ENCODE measurements at regions not wholly inside any gene's neighbourhood (a gene's known extent, or its start where the extent isn't known, plus 50 kb on each side); places are given as distances from the start of the nearest gene placed in this dataset.

DNA sequence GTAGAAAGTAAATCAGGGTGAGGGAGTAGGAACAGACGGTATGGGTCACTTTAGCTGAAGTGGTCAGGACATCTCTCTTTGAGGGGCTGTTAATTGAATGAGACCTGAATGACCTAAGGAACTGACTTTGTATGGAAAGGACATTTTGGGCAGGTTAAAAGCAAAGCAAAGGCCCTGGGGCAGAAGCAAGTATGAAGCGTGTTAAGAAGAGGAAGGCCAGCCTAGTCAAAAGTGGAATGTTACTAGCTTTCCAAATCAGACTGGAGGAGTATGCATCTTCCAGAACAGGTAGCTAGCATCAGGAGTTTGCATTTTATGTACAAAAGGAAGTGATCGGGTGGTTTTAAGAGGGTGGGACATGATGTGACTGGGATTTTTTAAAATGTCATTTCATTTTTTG is 70.9 kb upstream of the PCGF5 start:
- DNase-seq = no peak

- no peak for DNase-seq
These were observed 69.8 kb upstream of the PCGF5 start for GRCh38 chr10:91150631-91151030.

DNA sequence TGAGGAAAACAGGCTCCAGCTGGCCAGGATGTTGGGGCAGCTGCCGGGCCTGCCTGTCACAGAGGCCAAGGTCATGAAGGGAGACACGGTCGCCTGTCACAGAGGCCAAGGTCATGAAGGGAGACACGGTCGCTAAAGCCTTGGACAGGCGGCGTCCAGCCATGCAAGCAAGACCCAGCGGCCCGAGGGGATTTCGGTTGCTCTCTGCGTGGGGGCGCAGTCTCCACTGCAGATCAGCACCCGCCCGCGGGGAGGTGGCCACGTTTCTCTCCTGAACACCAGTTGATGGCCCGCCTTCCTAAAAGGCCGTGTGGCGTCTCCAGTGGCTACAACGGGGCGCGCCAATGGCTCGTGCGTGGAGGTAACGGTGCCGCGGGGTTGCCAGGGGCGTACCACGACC is 67.0 kb upstream of the PCGF5 start:
- DNase-seq = no peak

DNA sequence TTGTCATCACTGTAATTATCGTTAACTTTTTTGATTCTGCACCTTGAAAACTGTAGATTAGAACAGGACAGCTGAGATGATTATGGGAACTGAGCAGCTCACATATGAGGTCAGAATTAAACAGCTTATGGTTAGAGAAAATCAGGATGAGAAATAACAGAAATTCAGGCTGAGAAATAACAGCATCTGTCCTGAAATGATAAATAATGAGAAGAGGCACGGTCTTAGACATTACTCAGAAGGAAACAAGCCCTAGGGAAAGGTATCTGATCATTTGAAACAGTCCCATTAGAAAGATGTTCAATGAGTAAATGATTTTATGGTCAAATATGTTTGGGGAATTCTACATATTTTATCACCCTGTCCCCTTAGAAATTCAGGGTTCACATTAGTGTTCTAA is 65.6 kb upstream of the PCGF5 start:
- no peak for DNase-seq

GRCh38 chr10:91156196-91156595 is 64.3 kb upstream of the PCGF5 start:
- no peak for DNase-seq

- no peak for DNase-seq
These were observed 61.1 kb upstream of the PCGF5 start for GRCh38 chr10:91159254-91159783.

GRCh38 chr10:91162050-91162494 is 58.4 kb upstream of the PCGF5 start:
- peak; percentile 67 for DNase-seq

- peak; percentile 91 for DNase-seq
These were observed 57.8 kb upstream of the PCGF5 start for GRCh38 chr10:91162495-91163268.

DNA sequence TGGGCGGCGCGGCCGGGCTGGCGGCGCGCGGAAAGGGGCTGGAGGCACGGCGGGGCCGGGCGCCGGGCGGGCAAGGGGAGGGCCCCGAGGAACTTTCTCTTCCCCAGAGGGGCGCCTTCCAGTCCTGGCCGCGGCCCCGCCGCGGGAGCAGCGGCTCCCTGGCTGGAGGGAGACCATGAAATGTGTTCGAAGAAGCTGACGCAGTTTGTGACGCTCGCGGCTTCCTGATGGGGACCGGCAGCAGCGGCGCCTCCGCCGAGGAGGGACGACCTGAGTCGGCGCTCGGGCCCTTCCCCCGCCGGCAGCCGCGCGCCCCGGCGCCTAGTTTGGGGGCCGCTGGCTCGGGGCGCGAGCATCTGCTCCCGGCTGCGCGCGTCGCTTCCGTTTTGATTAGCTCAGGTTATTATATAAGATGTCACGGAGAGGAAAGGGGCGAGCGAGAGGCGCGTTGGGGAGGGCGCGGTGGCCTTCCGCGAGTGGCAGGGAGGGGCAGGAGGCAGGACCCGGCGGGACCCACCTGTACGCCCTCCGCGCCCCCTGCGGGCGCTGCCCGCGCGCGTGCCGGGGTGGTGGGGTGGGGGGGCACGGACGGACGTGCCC is 57.1 kb upstream of the PCGF5 start:
- peak; percentile 90 for DNase-seq

DNA sequence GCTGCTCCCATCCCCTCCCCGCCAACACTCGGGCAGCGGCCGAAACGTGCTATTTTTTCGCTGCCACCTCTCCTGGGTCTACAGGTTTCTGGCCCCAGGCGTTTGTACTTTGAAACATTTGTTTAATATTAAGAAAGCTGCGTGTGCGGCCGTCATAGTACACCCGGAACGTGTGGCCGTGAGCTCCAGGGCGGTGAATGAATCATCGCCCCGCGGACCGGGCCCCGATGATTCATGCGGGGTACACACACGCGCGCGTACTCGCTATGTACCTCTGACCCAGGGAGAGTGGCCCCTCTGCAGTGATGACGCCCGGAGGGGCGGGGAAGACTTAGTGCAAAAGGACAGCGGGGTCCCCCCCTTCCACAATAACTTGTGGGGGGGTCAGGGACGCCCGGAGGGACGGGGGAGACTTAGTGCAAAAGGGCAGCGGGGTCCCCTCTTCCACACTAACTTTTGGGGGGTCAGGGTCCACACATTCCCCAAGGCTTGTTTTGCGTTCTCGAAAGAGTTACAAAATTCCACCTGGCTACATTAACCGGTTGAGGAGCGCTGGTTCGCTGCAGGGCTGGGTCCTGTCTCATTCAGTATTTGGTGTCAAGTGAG is 56.5 kb upstream of the PCGF5 start:
- DNase-seq = peak; percentile 91

DNA sequence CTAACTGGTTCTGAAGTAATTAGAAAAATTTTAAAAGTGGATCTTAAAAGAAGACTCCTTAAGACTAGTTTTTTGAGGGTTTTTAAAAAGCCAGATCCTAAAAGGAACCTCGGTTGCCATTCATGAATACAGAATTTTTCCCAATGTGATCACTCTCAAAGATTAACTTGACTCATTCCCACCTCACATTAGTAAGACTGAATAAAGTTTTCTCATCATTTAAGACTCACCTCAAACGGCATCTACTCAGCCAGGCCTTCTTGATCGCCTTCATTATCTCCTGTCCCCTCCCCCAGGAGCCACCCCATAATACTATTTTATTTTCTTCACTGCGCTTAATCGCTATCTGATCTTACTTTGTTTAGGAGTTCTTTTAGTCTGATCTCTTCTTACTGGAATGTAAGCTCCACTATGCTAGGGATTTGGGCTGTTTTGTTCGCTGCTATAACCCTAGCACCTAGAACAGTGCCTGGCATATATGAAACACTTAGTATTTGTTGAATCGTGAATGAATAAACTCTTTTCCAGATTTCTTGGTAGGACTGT is 55.9 kb upstream of the PCGF5 start:
- no peak for DNase-seq

DNA sequence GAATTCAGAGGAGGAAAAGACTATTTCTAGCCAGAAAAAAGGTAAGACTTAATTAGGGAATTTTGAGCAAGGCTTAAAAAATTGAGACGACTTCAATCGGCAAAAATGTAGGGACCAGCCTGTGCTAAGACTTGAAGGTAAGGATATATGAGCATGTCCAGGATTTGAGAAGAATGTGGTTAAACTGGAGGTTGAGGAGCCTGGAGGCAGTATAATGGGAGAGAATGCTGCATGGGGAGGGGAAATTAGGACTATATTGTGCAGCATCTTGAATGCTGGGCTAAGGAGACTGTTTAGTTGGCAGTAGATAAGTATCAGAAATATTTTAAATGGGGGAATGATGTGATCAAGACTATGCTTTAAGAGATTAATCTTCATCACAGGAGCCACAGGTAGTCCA is 53.1 kb upstream of the PCGF5 start:
- no peak for DNase-seq

GRCh38 chr10:91170418-91170817 is 50.0 kb upstream of the PCGF5 start:
- DNase-seq = no peak
